ENCODE measurements at regions not wholly inside any gene's neighbourhood (a gene's known extent, or its start where the extent isn't known, plus 50 kb on each side); places are given as distances from the start of the nearest gene placed in this dataset.
A peak's percentile ranks its signal among the peaks of the same experiment; 100 is the strongest.

GRCh38 chr20:16801919-16802651, 53.9 kb downstream of the OTOR start:
- DNase-seq (ENCODE audit: low read depth): peak; percentile 53

- no peak for DNase-seq (ENCODE audit: low read depth)
Measured at GRCh38 chr20:16802652-16802935, 54.4 kb downstream of the OTOR start.

GRCh38 chr20:16803965-16804792, 56.0 kb downstream of the OTOR start:
- peak; percentile 54 for DNase-seq (ENCODE audit: low read depth)

GRCh38 chr20:16804793-16805187, 56.6 kb downstream of the OTOR start:
- no peak for DNase-seq (ENCODE audit: low read depth)

DNA sequence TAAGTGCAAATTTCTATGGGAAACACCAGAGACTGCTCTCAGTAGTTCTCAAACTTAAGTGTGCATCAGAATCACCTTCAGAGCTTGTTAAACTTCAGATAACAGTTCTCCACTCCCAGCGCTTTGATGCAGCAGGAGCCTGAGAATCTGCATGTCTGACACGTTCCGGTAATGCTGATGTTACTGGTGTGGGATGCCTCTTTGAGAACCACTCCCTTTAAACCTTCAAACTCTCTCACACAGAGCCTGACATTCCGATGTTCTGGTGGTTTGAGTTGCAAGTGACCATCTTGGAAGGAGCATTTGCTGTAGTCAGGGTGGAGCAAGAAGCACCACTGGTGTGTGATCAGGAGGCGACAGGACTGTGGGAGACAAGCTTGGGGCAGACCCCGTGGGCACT, 57.9 kb downstream of the OTOR start:
- no peak for DNase-seq (ENCODE audit: low read depth)

DNA sequence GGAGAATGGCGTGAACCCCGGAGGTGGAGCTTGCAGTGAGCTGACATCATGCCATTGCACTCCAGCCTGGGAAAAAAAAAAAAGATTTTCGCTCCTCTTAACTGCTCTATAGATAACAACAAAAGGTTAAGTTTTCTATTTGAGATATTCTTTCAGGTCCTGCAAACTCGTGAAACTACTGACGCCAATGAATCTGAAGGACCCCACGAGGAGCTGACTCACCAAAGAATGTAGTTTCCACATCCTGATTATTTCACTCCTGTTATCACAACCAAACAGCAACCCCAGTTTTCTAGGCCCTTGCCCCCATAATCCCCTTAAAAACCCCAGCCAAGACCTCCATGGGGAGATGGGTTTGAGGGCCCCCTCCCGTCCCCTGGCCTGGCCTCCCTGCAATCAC, 58.7 kb downstream of the OTOR start:
- DNase-seq (ENCODE audit: low read depth): peak; percentile 81

DNA sequence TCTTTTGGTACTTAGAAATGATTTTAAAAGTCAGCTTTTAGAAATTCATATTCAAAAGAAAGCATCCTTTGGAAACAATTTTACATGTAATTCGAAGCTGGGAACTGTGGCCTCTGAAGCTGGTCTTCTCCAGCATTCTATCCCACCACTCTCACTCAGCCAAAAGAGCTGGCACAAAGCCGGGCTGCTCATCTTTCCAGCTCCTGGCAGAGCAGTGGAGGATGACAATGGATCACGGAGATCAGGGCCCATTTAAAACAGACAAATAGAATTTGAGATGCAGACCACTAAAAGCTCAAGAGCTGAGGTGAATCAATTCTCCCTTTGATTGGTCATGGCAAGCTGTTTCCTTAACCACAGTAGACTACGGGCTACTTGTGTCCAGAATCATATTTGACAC, 60.6 kb downstream of the OTOR start:
- no peak for DNase-seq (ENCODE audit: low read depth)

DNA sequence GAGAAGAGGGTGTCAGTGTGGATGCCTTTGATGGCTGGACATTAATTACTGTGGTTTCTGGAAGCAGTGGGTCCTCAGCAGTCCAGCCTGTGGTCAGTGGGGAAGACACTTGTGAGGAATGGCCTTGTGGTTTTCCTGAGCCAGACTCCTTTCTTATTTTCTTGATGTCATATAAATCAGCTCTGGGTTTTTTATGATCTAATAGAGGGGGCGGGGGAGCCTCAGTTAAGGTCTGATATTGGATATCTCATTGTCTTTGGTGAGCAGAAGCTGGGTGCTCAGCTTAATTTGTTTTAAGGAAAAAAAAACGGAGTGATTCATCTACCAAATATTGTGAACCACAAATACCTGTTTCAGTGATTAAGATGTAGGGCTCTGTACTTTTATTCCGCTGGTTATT, 62.1 kb downstream of the OTOR start:
- peak; percentile 12 for DNase-seq (ENCODE audit: low read depth)

DNA sequence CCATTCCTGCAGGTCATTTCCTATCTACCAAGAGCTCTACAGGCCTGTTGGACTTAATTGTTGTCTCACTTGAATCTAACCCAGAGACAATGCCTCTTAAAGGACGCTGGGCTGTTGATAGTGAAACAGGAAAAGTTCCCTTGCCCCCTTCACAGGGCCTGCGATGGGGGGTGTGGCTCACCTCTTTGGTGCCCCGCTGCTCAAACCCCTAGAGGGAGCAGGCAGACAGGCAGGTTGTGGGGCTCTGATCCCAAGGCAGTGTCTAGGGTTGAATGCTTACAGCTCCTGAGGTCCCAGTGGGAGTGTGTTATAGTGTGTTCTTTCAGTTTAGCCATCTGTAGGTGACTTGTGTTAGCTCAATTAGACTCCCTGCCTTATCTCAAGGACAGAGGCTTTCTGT, 68.0 kb downstream of the OTOR start:
- no peak for DNase-seq (ENCODE audit: low read depth)

DNA sequence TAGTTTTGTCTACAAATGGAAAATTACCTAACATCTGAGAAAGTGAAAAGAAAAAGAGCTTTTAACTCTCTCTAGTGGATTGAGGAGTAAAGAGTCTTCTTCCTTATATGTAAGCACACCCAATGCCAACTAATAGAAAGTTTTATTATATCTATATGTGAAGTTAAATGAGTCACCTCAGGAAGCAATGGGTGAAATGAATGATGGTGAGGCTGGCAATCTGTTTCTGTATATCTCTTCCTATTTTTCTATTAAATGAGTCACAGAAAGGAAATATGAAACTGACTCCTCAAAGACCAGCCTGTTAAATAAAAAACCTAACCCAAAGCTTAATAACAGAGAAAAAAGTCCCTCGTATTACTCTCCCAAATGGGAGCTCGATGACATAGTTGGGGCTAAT, 71.3 kb downstream of the OTOR start:
- no peak for DNase-seq (ENCODE audit: low read depth)

DNA sequence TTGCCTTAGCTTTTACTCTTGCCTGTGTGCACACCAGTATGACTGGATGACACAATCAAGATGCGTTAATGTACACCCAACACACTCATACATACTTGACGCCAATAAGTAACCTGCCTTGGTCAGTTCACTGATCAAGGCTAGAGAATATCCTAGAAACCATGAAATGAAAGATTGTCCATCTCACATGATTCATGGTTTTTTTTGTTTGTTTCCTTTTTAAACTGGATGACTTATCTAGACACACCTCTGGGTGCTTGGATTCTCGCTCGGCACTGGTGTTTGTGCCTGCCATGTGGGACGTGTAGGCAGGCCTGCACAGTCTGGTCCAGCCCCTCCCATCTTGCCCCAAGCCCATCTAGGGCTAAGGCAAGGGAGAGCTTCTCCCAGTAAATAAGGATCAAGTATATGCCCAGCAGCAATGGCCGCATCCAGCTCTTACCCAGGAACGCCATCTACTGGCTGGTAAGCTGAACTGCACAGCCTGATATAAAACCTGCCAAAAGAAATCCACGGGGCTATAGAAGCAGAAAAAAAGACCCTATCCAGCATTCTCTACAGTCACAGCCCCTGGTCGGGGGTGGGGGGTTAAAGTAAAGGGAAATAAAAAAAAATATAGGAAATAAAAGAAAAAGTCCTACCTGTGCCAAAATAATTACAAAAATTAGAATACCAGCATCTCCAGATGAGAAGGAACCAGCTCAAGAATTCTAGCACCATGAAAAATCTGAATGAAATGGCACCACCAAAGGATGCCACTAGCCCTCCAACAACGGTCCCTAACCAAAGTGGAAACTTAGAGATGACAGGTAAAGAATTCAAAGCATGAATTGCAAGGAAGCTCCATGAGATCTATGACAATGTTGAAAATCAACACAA, 73.3 kb downstream of the OTOR start:
- peak; percentile 47 for DNase-seq (ENCODE audit: low read depth)

DNA sequence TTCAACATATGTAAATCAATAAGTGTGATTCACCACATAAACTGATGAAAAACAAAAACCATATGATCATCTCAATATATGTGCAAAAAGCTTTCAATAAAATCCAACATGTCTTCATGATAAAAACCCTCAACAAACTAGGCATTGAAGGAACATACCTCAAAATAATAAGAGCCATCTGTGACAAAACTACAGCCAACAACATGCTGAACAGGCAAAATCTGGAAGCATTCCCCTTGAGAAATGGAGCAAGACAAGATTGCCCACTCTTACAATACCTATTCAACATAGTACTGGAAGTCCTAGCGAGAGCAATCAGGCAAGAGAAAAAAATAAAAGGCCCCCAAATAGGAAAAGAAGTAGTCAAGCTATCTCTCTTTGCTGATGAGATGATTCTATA, 76.5 kb downstream of the OTOR start:
- no peak for DNase-seq (ENCODE audit: low read depth)

DNA sequence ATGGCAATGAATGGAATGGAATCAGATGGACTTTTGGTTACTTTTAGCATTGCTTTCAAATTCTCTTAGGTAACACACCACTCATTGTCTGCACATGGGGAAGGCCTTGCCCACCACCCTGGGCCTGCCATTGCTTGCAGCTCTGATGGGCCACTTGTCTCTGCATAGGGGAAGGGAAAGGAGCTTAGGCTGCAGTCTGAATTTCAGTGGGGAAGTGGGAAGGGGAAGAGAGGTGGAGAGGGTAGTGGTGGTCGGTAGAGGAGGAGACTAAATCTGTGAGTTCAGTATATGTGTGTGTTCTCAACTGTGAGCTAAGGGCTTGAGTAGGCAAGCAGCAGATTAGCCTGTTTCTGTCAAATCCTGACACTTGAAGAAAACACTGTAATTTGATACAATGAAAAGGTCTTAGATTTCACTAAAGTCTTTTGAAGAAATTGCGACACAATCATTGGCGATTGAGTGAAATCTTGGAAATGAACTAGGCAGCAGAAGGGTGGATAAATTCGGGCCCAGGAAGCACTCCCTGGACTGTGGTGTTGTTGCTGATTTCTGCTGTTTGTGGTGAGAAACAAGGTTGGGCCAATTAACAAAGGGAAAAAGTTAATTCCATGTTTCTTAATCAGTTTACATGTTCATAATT, 80.6 kb downstream of the OTOR start:
- peak; percentile 38 for DNase-seq (ENCODE audit: low read depth)

- DNase-seq (ENCODE audit: low read depth): peak; percentile 47
Measured at GRCh38 chr20:16835690-16836089, 87.5 kb downstream of the OTOR start.

DNA sequence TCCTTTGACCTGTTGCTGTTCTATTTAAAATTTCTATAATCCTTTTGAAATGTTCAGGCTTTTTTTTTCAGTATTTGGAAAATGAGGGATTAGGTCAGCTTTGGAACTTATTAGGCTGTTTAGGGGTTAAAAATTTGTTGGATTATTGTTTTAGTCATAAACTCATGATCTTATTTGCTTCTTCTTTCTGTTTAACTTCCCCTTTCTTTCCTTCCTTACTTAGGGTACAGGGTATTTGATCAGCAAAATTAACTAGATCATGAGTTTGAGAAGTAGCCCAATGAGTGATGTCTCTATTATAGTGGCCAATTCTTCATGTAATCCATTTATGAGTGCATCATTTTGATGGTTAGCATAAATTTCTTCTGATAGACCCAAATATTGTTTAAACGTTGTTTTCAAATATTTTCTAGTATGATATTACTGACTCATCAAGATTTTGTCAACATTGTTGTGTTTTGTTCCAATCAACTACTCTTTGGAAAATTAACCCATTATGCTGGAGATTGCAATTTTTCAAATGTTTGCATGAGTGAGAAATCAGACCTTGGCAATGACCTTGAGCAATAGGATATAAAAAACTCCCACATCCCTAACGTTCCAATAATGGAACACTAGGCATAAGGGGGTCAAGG, 94.4 kb downstream of the OTOR start:
- DNase-seq (ENCODE audit: low read depth): no peak

- peak; percentile 6 for DNase-seq (ENCODE audit: low read depth)
Measured at GRCh38 chr20:16844406-16844805, 96.2 kb downstream of the OTOR start.

GRCh38 chr20:16846006-16846405, 97.8 kb downstream of the OTOR start:
- no peak for DNase-seq (ENCODE audit: low read depth)

DNA sequence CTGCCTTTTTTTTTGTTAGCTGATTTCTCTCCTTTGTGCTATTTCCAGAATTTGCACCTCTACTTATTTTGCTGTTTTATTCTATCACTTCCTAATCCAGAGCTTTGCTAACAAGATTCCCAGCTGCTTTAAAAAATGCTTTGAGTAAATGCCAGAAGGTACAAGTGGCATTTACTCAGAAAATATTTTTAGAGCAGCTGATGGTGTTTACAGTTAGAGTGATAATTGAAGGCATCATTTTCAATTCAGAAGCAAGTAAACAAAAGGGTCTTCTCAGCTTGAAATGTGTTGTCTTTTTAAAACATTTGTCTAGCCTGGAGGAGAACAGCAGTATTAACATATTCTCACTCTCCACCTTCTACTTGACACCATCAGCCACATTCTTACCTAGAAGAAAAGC, 99.9 kb downstream of the OTOR start:
- no peak for DNase-seq (ENCODE audit: low read depth)

DNA sequence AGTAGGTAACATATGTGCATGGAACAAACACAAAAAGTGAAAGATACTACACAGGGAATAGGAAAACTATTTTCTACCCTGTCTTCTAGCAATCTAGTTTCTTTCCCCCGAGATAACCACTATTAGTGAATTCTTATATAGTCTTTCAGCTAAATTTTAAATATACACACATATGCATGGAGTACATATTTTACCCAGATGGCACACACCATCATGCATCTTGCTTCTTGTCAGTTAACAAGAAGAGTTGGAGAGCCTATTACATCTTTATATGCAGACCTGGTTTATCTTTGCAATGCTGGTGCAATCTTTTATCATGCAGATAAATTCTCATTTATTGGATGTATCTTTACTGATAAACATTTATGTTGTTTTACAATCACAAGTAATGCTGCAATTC, 100.4 kb downstream of the OTOR start:
- DNase-seq (ENCODE audit: low read depth): no peak

- DNase-seq (ENCODE audit: low read depth): no peak
Measured at GRCh38 chr20:16860914-16861313, 112.8 kb downstream of the OTOR start.

GRCh38 chr20:16861708-16862107, 113.5 kb downstream of the OTOR start:
- DNase-seq (ENCODE audit: low read depth): no peak

DNA sequence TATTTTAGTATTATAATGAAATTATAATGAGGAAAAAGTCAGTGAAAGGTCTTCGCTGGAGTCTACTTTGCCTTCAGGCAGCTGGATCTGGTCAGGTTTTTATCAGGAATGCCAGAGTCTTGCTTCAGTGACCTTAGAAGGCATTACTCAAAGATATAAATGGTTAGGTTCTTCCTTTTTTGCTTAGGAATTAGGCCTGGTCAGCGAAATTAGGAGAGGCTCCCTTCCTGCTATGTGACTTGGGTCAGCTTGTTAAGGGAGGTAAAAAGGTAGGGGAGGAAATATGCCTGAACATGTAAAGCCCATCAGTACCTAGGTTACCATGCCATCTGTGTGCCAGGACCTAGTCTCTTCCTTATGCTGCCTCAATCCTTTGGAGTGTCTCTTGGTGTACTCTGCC, 115.1 kb downstream of the OTOR start:
- no peak for DNase-seq (ENCODE audit: low read depth)
